ENCODE measurements at regions not wholly inside any gene's neighbourhood (a gene's known extent, or its start where the extent isn't known, plus 50 kb on each side); places are given as distances from the start of the nearest gene placed in this dataset.

- CTCF ChIA-PET, result no interaction called here
Observed at GRCh38 chr2:103896182-103896581, 957.7 kb upstream of the POU3F3 start.

DNA sequence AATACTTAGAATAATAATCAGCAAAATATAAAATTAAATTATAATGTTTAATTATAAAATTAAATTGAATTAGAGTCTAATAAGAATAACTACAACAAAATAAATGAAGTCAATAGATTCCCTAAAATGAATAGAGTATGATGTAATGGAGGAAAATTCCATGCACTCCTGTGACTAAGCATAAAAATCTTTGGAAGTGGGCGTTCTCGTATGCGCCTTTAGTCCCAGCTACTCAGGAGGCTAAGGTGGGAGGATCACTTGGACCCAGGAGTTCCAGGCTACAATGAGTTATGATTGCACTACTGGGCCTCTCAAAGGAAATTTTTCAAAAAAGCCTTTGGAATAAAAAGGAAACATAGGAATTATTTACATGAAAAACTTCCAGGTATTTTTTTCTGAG lies 955.4 kb upstream of the POU3F3 start:
- no peaks in the 10 kb centered on the region for H3K4me1 ChIP-seq
- H3K27ac ChIP-seq, result no peak overlapping the region
- H3K9me3 ChIP-seq, result no peaks in the 10 kb centered on the region
- no peak for ATAC-seq
- 29% methylated on average over 3 of the region's 3 CpGs for WGBS (ENCODE audit: missing lambda C conversion rate)
- H3K4me3 ChIP-seq, result no peak overlapping the region
- no peak overlapping the region for H3K4me2 ChIP-seq
- no peak for FAIRE-seq
- TF ChIP-seq SREBF2 (IDR thresholded peaks at IDR 0.05) (no peak), CEBPB (IDR thresholded peaks at IDR 0.05) (no peak), HOXB13 (CRISPR knock-in tag; IDR thresholded peaks at IDR 0.05; ENCODE audit: low read depth) (no peak), BHLHE40 (IDR thresholded peaks at IDR 0.05; ENCODE audit: low read depth, low read length) (no peak), MAZ (IDR thresholded peaks at IDR 0.05; ENCODE audit: borderline replicate concordance, low read depth, low read length) (no peak), RNF2 (IDR thresholded peaks at IDR 0.05; ENCODE audit: borderline replicate concordance, low read depth) (no peak), JUNB (IDR thresholded peaks at IDR 0.05) (no peak), CHD4 (IDR thresholded peaks at IDR 0.05; ENCODE audit: borderline replicate concordance) (no peak), NPAS2 (CRISPR knock-in tag; IDR thresholded peaks at IDR 0.05; ENCODE audit: borderline replicate concordance) (no peak), MAX (IDR thresholded peaks at IDR 0.05) (no peak)
- POLR2A ChIA-PET, result no interaction called here
- CTCF ChIA-PET, result no interaction called here
- peak in 1 of 2 experiments; percentile 9 for DNase-seq (ENCODE audit: low read depth in 1 of 2, low spot score in 1 of 2)

More at GRCh38 chr2:103896182-103896581, 957.7 kb upstream of the POU3F3 start:
- Histone ChIP-seq H3K27ac (no peak overlapping the region), H3K4me1 (no peaks in the 10 kb centered on the region), H3K4me2 (no peak overlapping the region), H3K4me3 (no peak overlapping the region), H3K9me3 (no peaks in the 10 kb centered on the region)
- ATAC-seq (no peak), FAIRE-seq (no peak), DNase-seq (ENCODE audit: low read depth in 1 of 2, low spot score in 1 of 2) (no peak)
- 0% methylated on average over 1 of the region's 1 CpG for WGBS (ENCODE audit: missing lambda C conversion rate)
- TF ChIP-seq CEBPB (IDR thresholded peaks at IDR 0.05) (no peak), POLR2AphosphoS2 (conservative IDR thresholded peaks at IDR 0.05; ENCODE audit: low read length) (no peak), RARB (CRISPR knock-in tag; IDR thresholded peaks at IDR 0.05) (no peak), JUNB (IDR thresholded peaks at IDR 0.05) (no peak), HOXB5 (CRISPR knock-in tag; IDR thresholded peaks at IDR 0.05) (no peak), RNF2 (IDR thresholded peaks at IDR 0.05; ENCODE audit: borderline replicate concordance, low read depth) (no peak)
- POLR2A ChIA-PET, result no interaction called here

DNA sequence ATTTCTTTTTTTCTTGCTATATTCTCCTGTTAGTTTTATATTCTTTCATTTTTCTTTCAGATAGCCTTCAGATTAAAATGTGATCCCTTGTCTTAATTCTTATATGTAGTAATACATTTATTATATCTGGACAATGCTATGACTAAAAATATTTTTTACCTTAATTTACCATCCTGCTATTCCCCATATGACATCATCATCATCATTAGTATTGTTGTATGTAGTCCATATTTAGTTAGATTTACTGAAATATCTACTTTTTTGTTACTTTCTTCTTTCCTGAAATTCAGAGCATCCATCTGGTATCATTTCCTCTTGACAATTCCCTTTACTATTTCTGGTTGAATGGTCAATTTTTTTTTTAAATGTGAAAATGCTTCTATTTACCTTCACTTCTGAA lies 951.6 kb upstream of the POU3F3 start:
- Histone ChIP-seq H3K4me1 (no peaks in the 10 kb centered on the region), H3K4me2 (no peak overlapping the region), H3K9me3 (no peaks in the 10 kb centered on the region), H3K27ac (no peak overlapping the region), H3K4me3 (no peak overlapping the region)
- DNase-seq (ENCODE audit: low read depth in 1 of 2, low spot score in 1 of 2) (no peak), FAIRE-seq (no peak), ATAC-seq (no peak)
- TF ChIP-seq ESRRA (IDR thresholded peaks at IDR 0.05; ENCODE audit: borderline replicate concordance, low read length) (no peak), HES2 (IDR thresholded peaks at IDR 0.05) (no peak), HEYL (CRISPR knock-in tag; IDR thresholded peaks at IDR 0.05) (no peak), REST (IDR thresholded peaks at IDR 0.05) (no peak), FOSB (CRISPR knock-in tag; IDR thresholded peaks at IDR 0.05) (no peak), TP53 (CRISPR knock-in tag; IDR thresholded peaks at IDR 0.05) (no peak), RARB (CRISPR knock-in tag; IDR thresholded peaks at IDR 0.05) (no peak), RAD21 (conservative IDR thresholded peaks at IDR 0.05 in 1 of 2, IDR thresholded peaks at IDR 0.05 in 1 of 2) (no peak)
- TF ChIP-seq, protein P1, sequence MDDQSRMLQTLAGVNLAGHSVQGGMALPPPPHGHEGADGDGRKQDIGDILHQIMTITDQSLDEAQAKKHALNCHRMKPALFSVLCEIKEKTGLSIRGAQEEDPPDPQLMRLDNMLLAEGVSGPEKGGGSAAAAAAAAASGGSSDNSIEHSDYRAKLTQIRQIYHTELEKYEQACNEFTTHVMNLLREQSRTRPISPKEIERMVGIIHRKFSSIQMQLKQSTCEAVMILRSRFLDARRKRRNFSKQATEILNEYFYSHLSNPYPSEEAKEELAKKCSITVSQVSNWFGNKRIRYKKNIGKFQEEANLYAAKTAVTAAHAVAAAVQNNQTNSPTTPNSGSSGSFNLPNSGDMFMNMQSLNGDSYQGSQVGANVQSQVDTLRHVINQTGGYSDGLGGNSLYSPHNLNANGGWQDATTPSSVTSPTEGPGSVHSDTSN (IDR thresholded peaks at IDR 0.05), result no peak
- TF ChIP-seq, protein P2, sequence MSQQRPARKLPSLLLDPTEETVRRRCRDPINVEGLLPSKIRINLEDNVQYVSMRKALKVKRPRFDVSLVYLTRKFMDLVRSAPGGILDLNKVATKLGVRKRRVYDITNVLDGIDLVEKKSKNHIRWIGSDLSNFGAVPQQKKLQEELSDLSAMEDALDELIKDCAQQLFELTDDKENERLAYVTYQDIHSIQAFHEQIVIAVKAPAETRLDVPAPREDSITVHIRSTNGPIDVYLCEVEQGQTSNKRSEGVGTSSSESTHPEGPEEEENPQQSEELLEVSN (IDR thresholded peaks at IDR 0.05; ENCODE audit: borderline replicate concordance, low read depth), result no peak
- ChIA-PET CTCF (no interaction called here), POLR2A (no interaction called here)
